ENCODE measurements at regions not wholly inside any gene's neighbourhood (a gene's known extent, or its start where the extent isn't known, plus 50 kb on each side); places are given as distances from the start of the nearest gene placed in this dataset.

DNA sequence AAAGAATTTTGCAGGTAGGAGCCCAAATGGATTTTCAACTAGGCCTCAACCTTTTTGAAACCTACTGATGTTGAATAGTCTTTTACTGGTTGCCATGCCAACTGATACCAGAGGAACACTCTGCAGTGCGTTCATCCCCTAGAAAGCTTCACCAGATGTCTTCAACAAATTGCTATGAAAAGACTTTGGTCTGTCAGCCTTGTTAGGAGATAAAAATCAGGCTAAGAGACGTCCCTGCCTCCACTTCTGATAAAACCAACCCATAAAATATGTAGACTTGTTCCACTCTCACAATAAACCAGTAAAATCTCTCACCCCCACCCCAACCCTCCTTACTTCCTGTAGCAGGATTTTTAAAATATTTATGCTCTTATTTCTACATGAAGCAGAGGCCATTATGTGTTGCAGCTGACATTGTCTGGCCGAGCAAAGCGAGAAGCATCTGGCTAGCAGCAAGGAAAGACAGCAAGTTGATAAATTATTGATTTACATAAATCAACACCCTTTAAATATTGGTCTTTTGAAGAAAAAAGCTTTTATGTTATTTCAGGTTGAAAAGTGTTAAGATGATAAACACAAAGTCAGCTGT lies 428.7 kb downstream of the ISL1 start:
- TF ChIP-seq, protein P1, sequence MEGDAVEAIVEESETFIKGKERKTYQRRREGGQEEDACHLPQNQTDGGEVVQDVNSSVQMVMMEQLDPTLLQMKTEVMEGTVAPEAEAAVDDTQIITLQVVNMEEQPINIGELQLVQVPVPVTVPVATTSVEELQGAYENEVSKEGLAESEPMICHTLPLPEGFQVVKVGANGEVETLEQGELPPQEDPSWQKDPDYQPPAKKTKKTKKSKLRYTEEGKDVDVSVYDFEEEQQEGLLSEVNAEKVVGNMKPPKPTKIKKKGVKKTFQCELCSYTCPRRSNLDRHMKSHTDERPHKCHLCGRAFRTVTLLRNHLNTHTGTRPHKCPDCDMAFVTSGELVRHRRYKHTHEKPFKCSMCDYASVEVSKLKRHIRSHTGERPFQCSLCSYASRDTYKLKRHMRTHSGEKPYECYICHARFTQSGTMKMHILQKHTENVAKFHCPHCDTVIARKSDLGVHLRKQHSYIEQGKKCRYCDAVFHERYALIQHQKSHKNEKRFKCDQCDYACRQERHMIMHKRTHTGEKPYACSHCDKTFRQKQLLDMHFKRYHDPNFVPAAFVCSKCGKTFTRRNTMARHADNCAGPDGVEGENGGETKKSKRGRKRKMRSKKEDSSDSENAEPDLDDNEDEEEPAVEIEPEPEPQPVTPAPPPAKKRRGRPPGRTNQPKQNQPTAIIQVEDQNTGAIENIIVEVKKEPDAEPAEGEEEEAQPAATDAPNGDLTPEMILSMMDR (IDR thresholded peaks at IDR 0.05; ENCODE audit: low read depth, low read length): no peak
- TF ChIP-seq MYC (IDR thresholded peaks at IDR 0.05; ENCODE audit: low read depth, low read length): no peak

Data from NB4 (cell line).